Cerebellar cortex (tissue), 1 donor: ENCODE measurements at regions not wholly inside any gene's neighbourhood (a gene's known extent, or its start where the extent isn't known, plus 50 kb on each side); places are given as distances from the start of the nearest gene placed in this dataset.

Experiments used
- DNase-seq: peaks from one replicate; pipeline ENCODE4 v3.0.0-alpha.2; 2015; ENCODE audit warnings: low spot score

GRCh38 chr1:232445361-232446106 is 184.4 kb downstream of the SIPA1L2 start:
- DNase-seq, result no peak

DNA sequence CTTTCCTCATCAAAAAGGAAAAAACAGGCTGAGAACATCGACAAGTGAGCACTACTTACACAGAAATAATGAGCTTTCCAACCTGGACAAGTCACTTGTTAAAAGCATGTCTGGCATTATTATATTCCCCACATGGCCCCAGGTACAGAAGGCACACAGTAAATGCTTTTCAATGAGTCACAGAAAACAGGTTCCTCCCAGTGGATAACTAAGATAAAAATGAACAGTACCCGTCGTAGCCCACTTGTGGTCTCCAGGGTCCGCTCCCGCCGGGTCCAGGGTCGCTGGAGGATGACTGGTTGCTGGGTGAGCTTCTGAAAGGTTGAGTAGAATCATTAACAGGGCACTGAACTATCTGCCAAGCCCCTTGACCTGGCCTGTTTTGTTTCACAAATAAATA is 186.6 kb downstream of the SIPA1L2 start:
- DNase-seq, result no peak

GRCh38 chr1:232441036-232441411 is 188.9 kb downstream of the SIPA1L2 start:
- no peak for DNase-seq

GRCh38 chr1:232440325-232441035 is 189.5 kb downstream of the SIPA1L2 start:
- DNase-seq, result no peak

GRCh38 chr1:232439011-232439410 is 190.9 kb downstream of the SIPA1L2 start:
- DNase-seq, result no peak

- no peak for DNase-seq
Observed at GRCh38 chr1:232438476-232438875, 191.5 kb downstream of the SIPA1L2 start.

DNA sequence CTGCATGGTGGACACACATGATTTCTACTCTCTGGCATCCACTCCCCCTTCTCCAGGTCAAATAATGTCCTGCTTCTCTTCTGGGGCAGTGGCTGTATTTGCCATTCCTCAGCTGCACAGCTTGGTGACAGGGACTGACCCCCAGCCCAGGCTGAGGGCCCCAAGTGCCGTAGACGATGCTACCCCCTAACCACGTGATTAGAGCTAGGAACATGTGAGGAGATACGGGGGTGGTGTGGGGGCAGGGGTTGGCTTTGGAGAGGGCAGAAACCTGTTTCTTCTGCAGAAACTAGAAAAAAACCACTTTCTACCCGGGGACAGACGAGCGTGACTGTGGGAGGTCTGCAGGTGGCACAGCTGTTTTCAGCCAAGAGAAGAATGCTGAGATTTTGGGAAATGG is 192.4 kb downstream of the SIPA1L2 start:
- no peak for DNase-seq

DNA sequence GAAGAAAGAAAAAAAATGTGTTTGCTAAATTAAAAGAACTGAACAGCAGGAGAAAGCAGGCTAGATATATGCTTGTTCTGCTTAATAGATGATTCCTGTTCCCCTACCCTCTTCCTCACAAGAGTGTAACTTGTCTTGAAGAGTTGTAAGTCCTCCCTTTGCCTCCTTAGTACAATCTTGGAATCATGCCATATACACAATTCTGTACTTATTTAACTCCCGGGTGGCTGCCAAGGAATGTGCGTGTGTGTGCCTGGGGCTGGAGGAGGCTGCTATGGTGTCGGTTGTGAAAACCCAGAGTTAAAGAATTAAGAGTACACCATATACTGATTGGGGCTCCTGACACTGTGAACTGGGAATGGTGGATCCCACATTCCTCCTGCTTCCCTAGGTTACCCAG is 194.2 kb downstream of the SIPA1L2 start:
- DNase-seq, result no peak

GRCh38 chr1:232432313-232432712 is 197.6 kb downstream of the SIPA1L2 start:
- DNase-seq, result peak; percentile 3

DNA sequence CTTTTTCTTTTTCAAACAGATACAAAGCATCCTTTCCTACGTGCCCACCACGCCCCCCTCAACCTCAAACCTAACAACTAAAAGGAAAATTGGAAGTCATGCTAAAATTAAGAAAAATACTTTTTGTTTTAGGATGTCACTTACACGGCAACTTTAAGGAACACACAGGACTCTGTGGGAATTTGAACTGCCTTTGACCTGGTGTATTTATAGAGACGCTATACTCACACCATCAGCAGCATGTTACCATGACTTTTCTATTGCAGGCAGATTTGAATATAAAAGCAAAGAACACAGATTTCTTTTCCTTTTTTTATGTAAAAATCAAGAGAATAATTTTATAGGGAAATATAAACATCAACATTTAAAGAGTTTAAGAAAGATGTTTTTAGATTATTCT is 198.2 kb downstream of the SIPA1L2 start:
- DNase-seq, result no peak

GRCh38 chr1:232431326-232431725 is 198.6 kb downstream of the SIPA1L2 start:
- DNase-seq, result no peak

- no peak for DNase-seq
Observed at GRCh38 chr1:232430467-232430866, 199.5 kb downstream of the SIPA1L2 start.

- no peak for DNase-seq
Observed at GRCh38 chr1:232428786-232429530, 201.0 kb downstream of the SIPA1L2 start.

DNA sequence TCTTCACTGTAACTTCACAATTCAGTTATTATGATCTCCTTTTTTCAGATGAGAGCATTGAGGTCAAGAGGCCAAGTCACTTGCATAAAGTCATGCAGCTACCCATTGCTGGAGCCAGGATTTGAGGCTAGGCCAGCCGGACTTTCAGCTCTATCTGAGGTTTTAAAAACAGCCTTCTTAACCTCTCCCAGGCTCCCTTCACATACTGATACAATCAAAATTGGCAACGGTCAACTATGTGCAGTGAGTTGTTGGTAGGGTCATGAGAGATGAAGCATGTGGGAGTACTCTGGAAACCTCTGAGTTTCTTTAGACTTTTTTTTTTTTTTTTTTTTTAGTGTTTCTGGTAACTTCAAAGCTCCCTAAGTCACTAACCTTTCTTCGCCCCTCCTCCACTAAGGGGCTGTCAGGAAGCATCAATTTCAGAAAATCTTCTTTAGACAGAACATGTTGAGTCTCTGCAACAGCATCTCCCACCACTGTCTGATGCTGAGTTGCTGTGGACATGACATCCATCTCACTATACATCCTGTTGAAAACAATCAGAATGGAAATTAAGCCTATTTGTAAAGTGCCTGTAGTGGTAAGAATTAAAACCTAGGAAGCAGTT is 201.8 kb downstream of the SIPA1L2 start:
- DNase-seq, result no peak

DNA sequence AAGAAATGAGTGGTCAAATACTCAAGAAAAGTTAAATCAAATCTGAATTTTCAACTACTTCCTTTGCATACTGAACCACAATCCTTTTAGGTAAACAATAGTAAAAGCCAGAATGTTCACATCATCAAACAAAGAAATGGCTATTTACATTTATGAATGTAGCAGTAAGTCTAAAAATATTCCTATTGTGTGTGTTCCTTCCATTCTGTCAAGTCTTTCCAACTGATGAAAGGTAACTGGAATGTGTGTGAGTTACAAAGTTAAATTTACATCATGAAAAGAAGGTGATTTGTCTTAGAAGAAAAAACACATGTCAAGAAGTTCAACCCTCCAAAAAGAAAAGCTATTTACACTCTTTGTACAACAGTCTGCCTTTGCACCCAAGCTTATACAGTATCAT is 203.1 kb downstream of the SIPA1L2 start:
- DNase-seq, result no peak

DNA sequence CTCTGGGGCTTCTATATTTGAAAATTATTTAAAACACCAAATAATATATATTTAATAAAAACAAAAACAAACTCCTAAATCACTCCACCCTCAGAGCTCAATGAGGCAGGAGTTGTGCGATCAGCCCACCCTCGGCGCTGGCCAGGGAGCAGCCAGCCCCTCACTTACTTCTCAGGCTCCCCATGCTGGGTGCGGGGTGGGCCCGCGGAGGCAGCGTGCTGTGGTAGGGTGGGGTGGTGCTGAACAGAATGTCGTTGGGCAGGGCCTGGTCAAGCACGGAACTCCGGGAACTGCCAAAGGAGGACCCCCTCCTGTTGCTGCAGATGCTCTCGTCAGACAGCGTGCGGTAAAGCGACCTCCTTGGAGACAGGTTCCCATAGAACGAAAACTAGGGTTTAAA is 204.5 kb downstream of the SIPA1L2 start:
- no peak for DNase-seq

DNA sequence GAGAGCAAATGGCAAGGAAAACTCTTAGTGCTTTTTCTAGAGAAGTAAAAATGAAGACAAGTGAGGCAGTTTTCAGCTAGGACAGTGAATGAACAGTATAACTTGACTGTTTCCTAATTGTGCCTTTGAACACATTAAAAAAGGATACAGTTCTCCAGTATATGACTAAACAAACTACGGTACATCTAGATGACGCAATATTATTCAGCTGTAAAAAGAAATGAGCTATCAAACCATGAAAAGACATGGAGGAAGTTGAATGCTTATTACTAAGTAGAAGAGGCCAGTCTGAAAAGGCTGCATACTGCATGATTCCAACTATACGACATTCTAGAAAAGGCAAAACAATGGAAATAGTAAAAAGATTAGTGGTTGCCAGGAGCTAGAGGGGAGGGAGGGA is 206.3 kb downstream of the SIPA1L2 start:
- no peak for DNase-seq

DNA sequence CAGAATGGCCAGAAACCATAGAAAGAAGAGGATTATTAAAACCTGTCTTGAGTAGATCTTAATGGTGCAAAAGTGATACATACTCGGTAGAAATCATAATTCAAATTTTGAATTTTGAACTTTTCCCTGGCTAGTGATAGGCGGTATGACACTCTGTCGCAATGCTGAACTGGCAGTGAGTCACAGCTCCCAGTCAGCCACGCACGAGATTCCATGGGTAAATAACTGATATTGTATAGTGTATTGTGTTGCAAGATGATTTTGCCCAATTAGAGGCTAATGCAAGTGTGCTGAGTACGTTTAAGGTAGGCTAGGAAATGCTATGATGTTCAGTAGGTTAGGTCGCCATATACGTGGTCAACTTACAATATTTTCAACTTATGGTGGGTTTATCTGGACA is 207.0 kb downstream of the SIPA1L2 start:
- DNase-seq, result no peak

DNA sequence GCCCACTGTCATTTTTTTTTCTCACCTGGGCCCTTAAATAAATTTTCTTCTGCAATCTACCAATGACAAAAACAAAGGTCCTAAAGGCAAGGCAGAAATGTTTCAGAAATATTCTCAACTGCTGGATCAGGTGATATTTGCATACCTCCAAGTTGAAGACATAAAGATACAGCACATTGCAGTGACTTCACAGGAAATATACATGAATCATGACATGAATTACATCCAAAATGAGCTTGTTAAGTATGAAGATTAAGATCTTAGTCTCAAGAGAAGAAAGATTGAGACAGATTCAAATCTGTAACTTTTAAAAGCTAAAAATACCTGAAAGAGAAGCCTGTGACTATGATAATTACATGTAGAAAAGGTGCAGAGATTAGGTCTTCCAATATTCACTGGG is 207.8 kb downstream of the SIPA1L2 start:
- DNase-seq, result no peak

GRCh38 chr1:232421143-232421796 is 208.7 kb downstream of the SIPA1L2 start:
- no peak for DNase-seq

DNA sequence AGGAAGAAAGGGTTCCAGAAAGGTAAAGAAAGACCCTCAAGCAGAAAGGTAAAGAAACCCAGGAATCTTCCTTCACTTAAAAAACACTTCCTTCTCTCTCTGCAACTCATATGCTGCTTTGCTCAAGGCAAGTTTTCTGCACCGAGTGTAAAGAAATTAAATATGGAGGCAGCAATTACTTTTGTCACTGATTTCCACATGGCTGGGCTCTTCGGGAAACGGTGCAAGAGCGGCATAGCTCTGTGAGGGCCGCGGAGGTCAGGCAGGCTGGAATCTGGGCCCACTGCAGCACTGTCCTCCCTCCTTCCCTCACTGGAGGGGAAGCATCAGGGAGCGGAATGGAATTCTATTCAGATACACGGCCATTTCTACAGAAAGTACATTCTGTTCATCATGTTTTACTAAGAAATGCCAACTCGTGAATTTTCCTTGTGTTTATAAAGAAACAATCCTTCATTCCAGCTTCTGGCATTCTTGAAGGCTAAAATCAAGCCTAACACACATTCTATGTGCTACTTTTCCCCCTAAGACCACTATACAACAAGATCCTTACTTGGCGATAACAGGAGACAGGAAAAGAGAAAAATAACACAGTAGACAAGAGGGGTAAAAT is 212.2 kb downstream of the SIPA1L2 start:
- no peak for DNase-seq
